ENCODE measurements at regions not wholly inside any gene's neighbourhood (a gene's known extent, or its start where the extent isn't known, plus 50 kb on each side); places are given as distances from the start of the nearest gene placed in this dataset.
A peak's percentile ranks its signal among the peaks of the same experiment; 100 is the strongest.

- Histone ChIP-seq H3K27ac (no peak overlapping the region), H3K9me3 (replicated peaks) (no peaks in the 10 kb centered on the region), H3K36me3 (no peaks in the 10 kb centered on the region), H3K4me1 (no peaks in the 10 kb centered on the region), H3K27me3 (no peaks in the 10 kb centered on the region), H3K4me3 (no peak overlapping the region)
- DNase-seq, result no peak
These were observed 1457.2 kb upstream of the PCDH7 start for GRCh38 chr4:29262986-29263385.

- H3K4me1 ChIP-seq, result no peaks in the 10 kb centered on the region
- H3K27me3 ChIP-seq, result no peaks in the 10 kb centered on the region
- H3K9me3 ChIP-seq (replicated peaks), result no peaks in the 10 kb centered on the region; the same call in 1 of the 2 replicates
- DNase-seq, result no peak
- H3K36me3 ChIP-seq, result no peaks in the 10 kb centered on the region
- no peak overlapping the region for H3K27ac ChIP-seq
- H3K4me3 ChIP-seq, result no peak overlapping the region
These were observed 1444.0 kb upstream of the PCDH7 start for GRCh38 chr4:29276150-29276549.

- Histone ChIP-seq H3K27me3 (no peaks in the 10 kb centered on the region), H3K9me3 (replicated peaks) (no peaks in the 10 kb centered on the region; the same call in 1 of the 2 replicates), H3K4me1 (no peaks in the 10 kb centered on the region), H3K36me3 (no peaks in the 10 kb centered on the region), H3K4me3 (no peak overlapping the region), H3K27ac (no peak overlapping the region)
- peak in 1 of 2 experiments; percentile 8 for DNase-seq
These were observed 1442.8 kb upstream of the PCDH7 start for GRCh38 chr4:29277381-29277780.

GRCh38 chr4:29278585-29278984 is 1441.6 kb upstream of the PCDH7 start:
- no peak overlapping the region for H3K27ac ChIP-seq
- DNase-seq, result peak in 1 of 2 experiments; percentile 6
- no peak overlapping the region for H3K4me3 ChIP-seq
- H3K27me3 ChIP-seq, result no peaks in the 10 kb centered on the region
- peaks cover 4% of the 10 kb centered on the region; the same call in 1 of the 2 replicates for H3K9me3 ChIP-seq (replicated peaks)
- H3K36me3 ChIP-seq, result no peaks in the 10 kb centered on the region
- H3K4me1 ChIP-seq, result no peaks in the 10 kb centered on the region

GRCh38 chr4:29289118-29289517 is 1431.1 kb upstream of the PCDH7 start:
- H3K9me3 ChIP-seq (replicated peaks), result no peaks in the 10 kb centered on the region
- no peaks in the 10 kb centered on the region for H3K36me3 ChIP-seq
- no peaks in the 10 kb centered on the region for H3K4me1 ChIP-seq
- H3K4me3 ChIP-seq, result no peak overlapping the region
- no peak for DNase-seq
- H3K27ac ChIP-seq, result no peak overlapping the region
- H3K27me3 ChIP-seq, result no peaks in the 10 kb centered on the region

GRCh38 chr4:29295280-29295679 is 1424.9 kb upstream of the PCDH7 start:
- H3K27ac ChIP-seq, result no peak overlapping the region
- H3K9me3 ChIP-seq (replicated peaks), result no peaks in the 10 kb centered on the region
- DNase-seq, result no peak
- H3K27me3 ChIP-seq, result no peaks in the 10 kb centered on the region
- H3K4me3 ChIP-seq, result no peak overlapping the region
- H3K4me1 ChIP-seq, result no peaks in the 10 kb centered on the region
- no peaks in the 10 kb centered on the region for H3K36me3 ChIP-seq

GRCh38 chr4:29304595-29304994 is 1415.6 kb upstream of the PCDH7 start:
- DNase-seq, result no peak
- H3K4me1 ChIP-seq, result no peaks in the 10 kb centered on the region
- H3K4me3 ChIP-seq, result no peak overlapping the region
- H3K36me3 ChIP-seq, result no peaks in the 10 kb centered on the region
- H3K27me3 ChIP-seq, result no peaks in the 10 kb centered on the region
- no peak overlapping the region for H3K27ac ChIP-seq
- H3K9me3 ChIP-seq (replicated peaks), result no peaks in the 10 kb centered on the region

GRCh38 chr4:29307256-29307655 is 1412.9 kb upstream of the PCDH7 start:
- Histone ChIP-seq H3K4me1 (no peaks in the 10 kb centered on the region), H3K9me3 (replicated peaks) (no peaks in the 10 kb centered on the region), H3K27ac (no peak overlapping the region), H3K36me3 (no peaks in the 10 kb centered on the region), H3K4me3 (no peak overlapping the region), H3K27me3 (no peaks in the 10 kb centered on the region)
- no peak for DNase-seq

GRCh38 chr4:29307755-29308154 is 1412.4 kb upstream of the PCDH7 start:
- Histone ChIP-seq H3K27me3 (no peaks in the 10 kb centered on the region), H3K27ac (no peak overlapping the region), H3K4me3 (no peak overlapping the region), H3K9me3 (replicated peaks) (no peaks in the 10 kb centered on the region), H3K36me3 (no peaks in the 10 kb centered on the region), H3K4me1 (no peaks in the 10 kb centered on the region)
- no peak for DNase-seq

- Histone ChIP-seq H3K27ac (no peak overlapping the region), H3K27me3 (no peaks in the 10 kb centered on the region), H3K36me3 (no peaks in the 10 kb centered on the region), H3K9me3 (replicated peaks) (no peaks in the 10 kb centered on the region), H3K4me3 (no peak overlapping the region), H3K4me1 (no peaks in the 10 kb centered on the region)
- no peak for DNase-seq
These were observed 1411.1 kb upstream of the PCDH7 start for GRCh38 chr4:29309050-29309449.

GRCh38 chr4:29310252-29310651 is 1409.9 kb upstream of the PCDH7 start:
- H3K9me3 ChIP-seq (replicated peaks), result no peaks in the 10 kb centered on the region
- no peaks in the 10 kb centered on the region for H3K27me3 ChIP-seq
- DNase-seq, result no peak
- H3K36me3 ChIP-seq, result no peaks in the 10 kb centered on the region
- no peaks in the 10 kb centered on the region for H3K4me1 ChIP-seq
- no peak overlapping the region for H3K4me3 ChIP-seq
- no peak overlapping the region for H3K27ac ChIP-seq

GRCh38 chr4:29311247-29311646 is 1408.9 kb upstream of the PCDH7 start:
- H3K27ac ChIP-seq, result no peak overlapping the region
- H3K36me3 ChIP-seq, result no peaks in the 10 kb centered on the region
- H3K9me3 ChIP-seq (replicated peaks), result no peaks in the 10 kb centered on the region
- H3K27me3 ChIP-seq, result no peaks in the 10 kb centered on the region
- no peak for DNase-seq
- no peaks in the 10 kb centered on the region for H3K4me1 ChIP-seq
- H3K4me3 ChIP-seq, result no peak overlapping the region

GRCh38 chr4:29319663-29320340 is 1400.4 kb upstream of the PCDH7 start:
- Histone ChIP-seq H3K9me3 (replicated peaks) (no peaks in the 10 kb centered on the region), H3K4me3 (no peak overlapping the region), H3K27me3 (no peaks in the 10 kb centered on the region), H3K36me3 (no peaks in the 10 kb centered on the region), H3K4me1 (no peaks in the 10 kb centered on the region), H3K27ac (no peak overlapping the region)
- DNase-seq, result no peak

- Histone ChIP-seq H3K4me1 (no peaks in the 10 kb centered on the region), H3K9me3 (replicated peaks) (no peaks in the 10 kb centered on the region), H3K27me3 (no peaks in the 10 kb centered on the region)
These were observed 1399.1 kb upstream of the PCDH7 start for GRCh38 chr4:29320947-29321620.

GRCh38 chr4:29326004-29326403 is 1394.2 kb upstream of the PCDH7 start:
- H3K4me3 ChIP-seq, result no peak overlapping the region
- H3K27me3 ChIP-seq, result no peaks in the 10 kb centered on the region
- no peaks in the 10 kb centered on the region for H3K9me3 ChIP-seq (replicated peaks)
- H3K4me1 ChIP-seq, result no peaks in the 10 kb centered on the region
- no peaks in the 10 kb centered on the region for H3K36me3 ChIP-seq
- no peak overlapping the region for H3K27ac ChIP-seq
- DNase-seq, result no peak

More at GRCh38 chr4:29320947-29321620, 1399.1 kb upstream of the PCDH7 start:
- Histone ChIP-seq H3K27ac (no peak overlapping the region), H3K4me3 (no peak overlapping the region), H3K36me3 (no peaks in the 10 kb centered on the region)
- no peak for DNase-seq

- Histone ChIP-seq H3K36me3 (no peaks in the 10 kb centered on the region), H3K27ac (no peak overlapping the region), H3K4me3 (no peak overlapping the region), H3K4me1 (no peaks in the 10 kb centered on the region), H3K9me3 (replicated peaks) (no peaks in the 10 kb centered on the region), H3K27me3 (no peaks in the 10 kb centered on the region)
- no peak for DNase-seq
These were observed 1393.4 kb upstream of the PCDH7 start for GRCh38 chr4:29326816-29327215.

Data from SJCRH30 (cell line).